T-helper 22 cell (primary cell): ENCODE measurements at regions not wholly inside any gene's neighbourhood (a gene's known extent, or its start where the extent isn't known, plus 50 kb on each side); places are given as distances from the start of the nearest gene placed in this dataset.
"Not testable (repeated sequence)": the region's sequence is repeated elsewhere in the genome, so short reads cannot be mapped to it uniquely, and the experiment has no call there.

Experiments used
- DNase-seq: peaks from one replicate; pipeline ENCODE4 v3.0.0-alpha.2; 2020; ENCODE audit warnings: low read depth

DNA sequence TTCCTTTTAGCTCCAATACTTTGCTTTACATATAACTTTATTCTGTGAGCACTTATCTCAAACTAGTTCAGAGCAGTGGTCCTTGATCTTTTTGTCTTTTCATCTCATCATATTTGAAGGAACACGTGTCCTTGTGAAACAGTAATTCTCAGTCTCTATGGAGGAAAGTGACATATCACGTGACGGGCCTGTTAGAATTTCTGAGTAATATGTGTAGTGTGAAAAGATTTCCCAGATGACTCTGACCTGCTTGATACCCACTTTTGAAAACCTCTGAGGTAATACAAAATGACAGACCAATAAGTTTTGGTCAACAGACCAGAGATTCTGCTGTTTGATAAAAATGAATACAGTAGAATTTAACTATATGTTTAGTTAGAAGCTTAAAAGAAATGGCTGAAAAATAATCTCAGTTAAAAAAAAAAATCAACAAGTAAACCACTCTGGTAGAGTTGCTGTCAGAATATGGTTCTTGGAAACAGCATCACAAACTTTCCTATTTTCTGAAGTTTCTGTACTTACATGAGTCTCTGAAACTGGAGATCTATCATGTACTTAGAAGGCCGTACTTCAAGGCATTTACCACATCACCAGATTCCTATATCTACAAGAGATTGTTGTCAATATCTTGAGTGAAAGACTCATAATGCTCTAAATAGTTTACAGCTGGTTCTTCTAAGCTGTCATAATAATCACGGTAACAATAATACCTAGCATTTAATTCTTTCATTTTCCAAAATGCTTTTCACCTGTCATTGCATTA, 590.2 kb upstream of the TBL1XR1 start:
- DNase-seq: no peak

DNA sequence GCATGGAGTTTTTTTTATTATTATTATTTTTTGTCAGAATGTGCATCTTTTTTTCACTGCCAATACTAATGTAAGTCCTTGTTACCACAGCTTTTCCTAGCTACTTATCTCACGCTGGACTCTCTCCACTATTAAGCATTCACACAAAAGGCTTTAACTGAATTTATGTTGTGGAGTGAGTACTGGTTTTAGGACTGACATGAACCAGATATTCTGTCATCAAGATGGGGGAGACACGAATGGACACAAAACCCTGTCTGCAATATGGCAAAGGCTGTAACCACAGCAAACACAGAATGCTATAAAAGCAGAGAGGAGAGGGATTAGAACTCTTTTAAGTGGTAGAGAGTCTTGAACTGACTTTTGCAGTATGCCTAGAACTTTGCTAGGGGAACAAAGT, 592.2 kb upstream of the TBL1XR1 start:
- DNase-seq: no peak

DNA sequence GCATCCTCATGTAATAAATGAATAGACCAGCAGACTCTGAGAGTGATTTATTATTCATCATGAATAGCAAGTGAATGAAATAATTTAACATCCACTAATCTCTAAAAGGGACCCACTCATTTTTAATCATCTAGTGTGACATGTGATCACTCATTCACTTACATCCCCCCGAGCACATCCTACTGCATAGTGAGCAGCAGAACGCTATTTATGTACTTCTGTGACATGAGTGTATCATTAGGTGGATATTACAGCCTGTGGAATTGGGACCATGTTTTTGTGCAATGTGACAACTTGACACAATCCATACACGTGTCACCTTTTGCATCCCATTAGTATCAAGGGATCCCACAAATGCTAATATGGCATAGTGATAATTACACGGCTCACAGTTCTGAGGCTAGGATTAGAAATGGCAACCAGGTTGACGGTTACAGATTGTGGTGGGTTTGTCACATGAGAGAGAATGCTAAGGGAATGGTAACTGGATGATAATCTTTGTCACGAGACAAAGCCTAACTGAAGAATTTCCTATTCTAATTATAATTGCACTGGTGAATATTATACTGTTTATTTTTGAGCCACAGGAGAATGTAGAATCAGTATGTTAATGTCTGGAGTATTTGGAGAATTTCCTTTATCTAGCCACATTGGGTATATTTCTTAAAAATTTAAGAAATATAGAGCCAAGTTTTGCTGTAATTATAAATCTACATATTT, 595.2 kb upstream of the TBL1XR1 start:
- DNase-seq: no peak

DNA sequence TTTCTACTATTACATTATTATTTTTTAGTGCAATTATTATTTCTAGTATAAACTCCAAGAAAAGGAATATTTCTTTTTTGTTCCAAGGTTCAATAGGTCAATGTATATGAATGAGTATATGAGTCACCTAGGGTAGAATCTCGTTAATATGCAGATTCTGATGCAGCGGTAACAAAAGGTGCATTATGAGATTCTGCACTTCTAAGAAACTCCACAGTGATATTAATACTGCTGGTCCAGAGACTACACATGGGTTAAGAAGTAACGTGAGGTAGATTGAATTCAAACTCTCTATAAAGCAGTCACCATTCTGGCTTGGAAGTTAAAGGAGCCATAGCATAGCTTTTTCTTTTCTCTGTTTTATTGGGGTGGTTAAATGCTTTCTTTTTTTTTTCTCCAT, 596.2 kb upstream of the TBL1XR1 start:
- DNase-seq: no peak

DNA sequence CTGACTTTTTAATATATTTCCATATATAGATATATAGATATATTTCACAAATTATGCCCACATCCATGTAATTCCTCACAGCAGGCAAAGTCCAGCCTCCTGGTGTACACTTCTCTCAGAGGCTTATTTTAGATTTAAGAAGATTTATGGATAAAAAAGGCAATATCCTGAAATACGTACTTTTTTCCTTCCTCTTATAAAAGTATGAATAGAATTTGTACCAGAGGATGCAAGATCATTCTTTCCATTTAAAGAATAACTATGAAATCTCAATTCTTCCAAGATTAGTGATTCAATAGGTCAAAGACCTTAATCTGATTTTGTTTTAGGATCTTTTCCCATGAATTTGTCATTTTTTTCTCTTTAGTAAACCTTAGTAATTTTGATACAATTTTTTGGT, 597.9 kb upstream of the TBL1XR1 start:
- DNase-seq: no peak

DNA sequence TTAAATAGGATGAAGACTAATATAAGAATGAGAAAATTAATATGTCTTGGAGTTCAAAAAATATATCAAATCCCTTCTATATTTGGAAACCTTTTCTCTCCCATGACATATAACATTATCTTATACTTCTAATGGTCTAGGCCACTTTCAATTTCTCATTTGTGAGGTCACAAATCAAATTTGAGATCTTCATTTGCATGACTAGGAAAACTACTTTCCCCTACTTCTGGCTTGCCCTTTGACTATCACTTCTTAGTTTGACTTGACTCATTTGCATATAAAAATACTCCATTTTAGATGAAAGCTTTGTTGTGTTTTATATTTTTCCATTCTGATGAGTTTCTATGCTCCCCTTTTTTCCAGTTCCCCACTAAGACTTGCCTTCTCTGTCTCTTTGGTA, 598.6 kb upstream of the TBL1XR1 start:
- DNase-seq: no peak

DNA sequence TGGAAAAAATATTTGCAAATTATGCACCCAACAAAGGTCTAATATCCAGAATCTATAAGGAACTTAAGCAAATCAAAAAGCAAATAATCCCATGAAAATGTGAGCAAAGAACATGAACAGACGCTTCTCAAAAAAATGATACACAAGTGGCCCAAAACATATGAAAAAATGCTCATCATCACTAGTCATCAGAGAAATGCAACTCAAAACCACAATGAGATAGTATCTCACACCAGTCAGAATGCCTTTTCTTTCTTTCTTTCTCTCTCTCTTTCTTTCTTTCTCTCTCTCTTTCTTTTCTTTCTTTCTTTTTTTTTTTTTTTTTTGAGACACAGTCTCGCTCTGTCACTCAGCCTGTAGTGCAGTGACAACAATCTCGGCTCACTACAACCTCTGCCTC, 602.9 kb upstream of the TBL1XR1 start:
- DNase-seq: not testable (repeated sequence)

DNA sequence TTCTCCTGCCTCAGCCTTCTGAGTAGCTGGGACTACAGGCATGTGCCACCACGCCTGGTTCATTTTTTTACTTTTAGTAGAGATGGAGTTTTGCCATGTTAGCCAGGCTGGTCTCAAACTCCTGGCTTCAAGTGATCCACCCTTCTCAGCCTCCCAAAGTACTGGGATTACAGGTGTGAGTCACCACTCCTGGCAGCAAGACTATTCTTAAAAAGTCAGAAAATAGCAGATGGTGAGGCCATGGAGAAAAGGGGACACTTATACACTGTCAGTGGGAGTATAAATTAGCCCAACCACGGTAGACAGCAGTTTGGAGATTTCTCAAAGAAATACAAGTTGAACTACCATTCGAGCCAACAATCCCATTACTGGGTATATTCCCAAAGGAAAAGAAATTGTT, 603.3 kb upstream of the TBL1XR1 start:
- no peak for DNase-seq

DNA sequence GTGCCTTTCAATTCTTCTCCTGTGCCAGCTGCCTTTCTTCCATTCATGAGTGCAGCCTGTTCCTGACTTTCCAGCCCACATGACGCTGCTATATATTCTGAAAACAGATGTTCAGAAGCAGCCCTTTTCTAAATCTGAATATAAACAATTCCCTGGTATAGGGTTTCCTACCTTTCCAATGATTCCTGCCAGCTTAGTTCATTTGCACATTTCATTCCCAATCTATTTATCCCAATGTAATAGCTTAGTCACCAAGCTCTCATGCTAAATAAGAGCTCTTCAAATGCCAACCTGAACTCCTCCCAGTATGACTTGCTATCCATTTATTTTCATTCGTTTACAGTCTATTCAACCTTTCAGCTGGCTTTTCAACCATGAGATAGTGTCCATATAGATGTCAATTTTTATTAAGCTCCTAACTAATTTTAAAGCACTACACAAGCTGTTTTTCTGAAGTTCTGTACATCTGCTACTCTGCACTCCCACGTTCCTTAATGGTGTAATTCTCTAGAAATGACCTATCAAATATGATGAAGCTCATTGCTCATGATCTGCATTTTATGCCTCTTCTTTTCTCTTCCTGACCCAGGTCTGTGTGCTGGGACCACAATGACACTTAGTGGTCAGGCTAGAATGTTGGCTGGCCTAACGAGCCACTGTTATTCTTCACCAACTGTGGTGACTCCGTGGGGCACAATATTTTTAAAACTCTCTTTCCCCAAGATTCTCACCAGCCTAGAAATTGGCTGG, 605.0 kb upstream of the TBL1XR1 start:
- no peak for DNase-seq

DNA sequence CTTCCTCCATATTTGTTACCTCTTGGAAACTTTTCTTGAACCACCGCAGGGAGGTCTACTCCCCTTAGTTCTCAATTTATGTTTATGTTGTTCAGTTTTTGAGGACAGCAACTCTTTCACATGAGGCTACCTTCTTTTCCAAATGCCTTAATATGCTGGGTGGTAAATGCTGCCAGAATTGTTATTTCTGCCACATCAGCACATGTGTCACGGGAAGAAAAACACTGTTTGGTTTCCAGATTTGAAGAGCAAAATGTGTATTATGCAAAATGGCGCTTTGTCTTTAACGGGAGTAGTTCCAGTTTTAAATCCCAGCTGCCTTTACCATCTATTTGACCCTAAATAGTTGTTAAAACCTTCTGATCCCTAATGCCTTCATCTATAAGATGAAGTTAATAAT, 606.2 kb upstream of the TBL1XR1 start:
- no peak for DNase-seq

DNA sequence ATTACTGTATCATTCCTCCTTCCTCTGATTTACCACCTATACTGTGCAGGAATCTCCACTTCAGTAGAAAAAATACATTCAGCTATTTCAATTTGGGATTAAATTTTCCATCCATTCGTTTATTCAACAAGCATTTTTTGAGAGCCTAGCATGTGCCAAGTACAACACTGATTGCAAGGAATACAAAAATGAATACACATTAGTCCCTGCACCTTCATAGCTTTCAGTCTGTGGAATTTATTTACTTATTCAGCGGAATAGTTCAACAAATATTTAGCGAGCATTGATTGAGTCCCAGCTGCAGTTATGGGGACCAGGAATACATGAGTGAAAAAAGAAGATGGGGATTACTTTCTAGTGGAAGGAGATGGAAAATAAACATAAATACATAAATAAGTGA, 606.8 kb upstream of the TBL1XR1 start:
- DNase-seq: no peak

DNA sequence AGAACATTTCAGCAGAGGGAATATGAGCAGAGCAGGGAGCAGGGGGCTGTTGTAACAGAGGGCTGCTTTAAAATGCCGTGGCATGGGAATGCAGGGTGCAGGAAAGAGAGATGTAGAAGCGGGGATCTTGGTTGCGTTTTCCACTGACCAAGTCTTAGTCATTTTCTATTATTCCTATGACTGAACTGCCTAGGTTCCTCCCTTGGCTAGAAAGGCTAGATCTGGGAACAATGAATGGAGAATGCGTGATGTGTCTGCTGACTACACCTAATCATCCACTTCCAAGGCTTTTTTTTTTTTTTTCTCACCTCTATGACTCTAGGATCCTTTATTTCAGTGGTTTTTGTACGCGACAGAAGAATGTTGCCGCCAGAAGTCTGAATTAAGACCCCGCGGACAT, 607.4 kb upstream of the TBL1XR1 start:
- DNase-seq: no peak

DNA sequence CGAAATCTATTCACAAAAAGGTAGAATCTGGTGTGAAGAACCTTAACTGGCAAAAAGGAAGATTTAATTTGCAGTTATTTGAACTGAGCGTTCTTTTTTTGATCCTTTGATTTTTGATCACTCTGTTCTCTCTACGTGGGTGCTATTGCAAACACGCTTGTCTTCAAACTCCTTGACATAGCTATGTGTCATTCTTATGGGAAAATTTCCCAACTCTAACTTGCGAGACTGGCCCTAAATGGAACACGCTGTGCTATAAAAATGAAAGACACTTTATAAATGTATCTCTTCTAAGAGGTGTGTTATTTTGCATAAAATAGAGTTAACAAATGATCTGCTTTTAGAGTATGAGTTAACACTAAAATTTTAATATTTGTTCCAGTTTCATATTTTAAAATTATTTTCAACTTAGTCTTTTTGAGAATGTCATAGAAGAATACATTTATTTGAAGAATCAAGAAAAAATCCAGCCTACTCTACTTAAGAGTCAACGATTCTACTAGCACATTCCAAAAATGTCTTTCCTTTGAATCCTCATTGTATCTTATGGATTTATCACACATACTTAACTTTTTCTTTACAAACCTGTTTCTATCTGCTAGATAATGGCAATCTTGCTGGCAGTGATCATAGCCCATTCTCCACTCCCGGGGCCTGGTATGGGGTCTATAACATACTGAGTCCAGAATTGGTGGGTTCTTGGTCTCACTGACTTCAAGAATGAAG, 610.0 kb upstream of the TBL1XR1 start:
- no peak for DNase-seq

DNA sequence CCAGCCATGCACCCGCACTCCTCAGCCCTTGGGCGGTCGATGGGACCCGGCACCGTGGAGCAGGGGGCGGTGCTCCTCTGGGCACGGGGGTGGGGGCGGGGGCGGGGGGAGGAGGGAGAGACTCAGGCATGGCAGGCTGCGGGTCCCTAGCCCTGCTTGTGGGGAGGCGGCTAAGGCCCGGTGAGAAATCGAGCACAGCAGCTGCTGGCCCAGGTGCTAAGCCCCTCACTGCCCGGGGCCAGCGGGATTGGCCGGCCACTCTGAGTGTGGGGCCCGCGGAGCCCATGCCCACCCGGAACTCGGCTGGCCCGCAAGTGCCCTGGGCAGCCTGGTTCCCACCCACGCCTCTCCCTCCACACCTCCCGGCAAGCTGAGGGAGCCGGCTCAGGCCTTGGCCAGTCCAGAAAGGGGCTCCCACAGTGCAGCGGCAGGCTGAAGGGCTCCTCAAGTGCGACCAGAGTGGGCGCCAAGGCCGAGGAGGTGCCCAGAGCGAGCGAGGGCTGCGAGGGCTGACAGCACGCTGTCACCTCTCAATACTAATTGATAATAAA, 611.7 kb upstream of the TBL1XR1 start:
- not testable (repeated sequence) for DNase-seq

DNA sequence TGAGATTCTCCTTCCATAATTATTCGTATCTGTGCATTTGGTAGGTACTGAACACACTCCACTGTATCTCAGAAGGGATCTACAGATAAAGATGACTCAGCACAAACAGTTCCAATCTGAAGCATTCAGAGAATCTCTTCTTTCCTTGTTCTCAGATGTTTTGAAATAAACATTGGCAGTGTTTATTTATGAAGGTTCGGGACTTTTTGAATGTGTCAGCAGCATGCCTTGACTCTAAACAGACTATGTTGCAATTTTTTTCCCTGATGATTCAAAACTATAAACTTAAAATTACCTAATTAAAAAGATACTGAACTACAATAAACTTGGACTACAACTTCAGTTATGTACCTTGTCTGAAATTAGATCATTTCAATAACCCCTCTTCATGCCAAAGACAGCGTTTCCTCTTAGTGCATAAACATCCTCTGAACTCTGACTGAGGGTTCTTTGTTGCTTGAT, 612.9 kb upstream of the TBL1XR1 start:
- DNase-seq: no peak

DNA sequence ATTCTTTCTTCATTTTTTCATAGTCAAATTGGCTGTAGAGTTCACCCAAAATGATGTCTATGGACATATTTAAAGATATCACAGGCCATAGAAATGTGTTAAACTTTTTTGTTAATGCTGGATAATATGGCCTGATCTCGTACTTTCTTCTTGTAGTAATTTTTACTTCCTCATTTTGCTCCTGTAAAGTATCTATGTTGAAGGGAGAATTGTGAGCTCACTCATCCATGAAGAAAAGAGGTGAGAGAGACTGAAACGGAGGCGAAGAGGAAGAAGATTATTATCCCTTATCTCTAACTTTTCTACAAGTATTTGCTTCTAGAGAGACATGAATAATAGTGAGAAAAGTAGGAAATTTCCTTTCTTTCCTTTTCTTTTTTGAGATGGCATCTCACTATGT, 613.8 kb upstream of the TBL1XR1 start:
- no peak for DNase-seq

DNA sequence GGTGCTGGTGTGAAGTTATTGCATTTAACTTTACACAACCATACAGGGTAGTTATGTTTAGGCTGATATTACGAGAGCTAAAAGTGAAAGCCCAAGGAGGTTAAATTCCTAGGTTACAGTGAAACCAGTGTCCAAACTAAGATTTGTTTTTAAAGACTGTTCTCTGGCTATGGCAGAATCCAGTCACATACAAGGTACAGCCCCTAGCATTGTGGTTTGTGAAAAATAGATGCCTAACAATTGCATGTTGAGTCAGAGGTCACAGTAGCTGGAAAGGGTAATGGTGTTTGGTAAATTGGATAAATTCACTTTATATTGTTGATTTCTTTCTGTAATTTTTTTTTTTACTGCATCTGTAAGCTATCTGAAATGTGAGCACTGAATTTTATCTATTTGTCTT, 614.6 kb upstream of the TBL1XR1 start:
- DNase-seq: no peak

DNA sequence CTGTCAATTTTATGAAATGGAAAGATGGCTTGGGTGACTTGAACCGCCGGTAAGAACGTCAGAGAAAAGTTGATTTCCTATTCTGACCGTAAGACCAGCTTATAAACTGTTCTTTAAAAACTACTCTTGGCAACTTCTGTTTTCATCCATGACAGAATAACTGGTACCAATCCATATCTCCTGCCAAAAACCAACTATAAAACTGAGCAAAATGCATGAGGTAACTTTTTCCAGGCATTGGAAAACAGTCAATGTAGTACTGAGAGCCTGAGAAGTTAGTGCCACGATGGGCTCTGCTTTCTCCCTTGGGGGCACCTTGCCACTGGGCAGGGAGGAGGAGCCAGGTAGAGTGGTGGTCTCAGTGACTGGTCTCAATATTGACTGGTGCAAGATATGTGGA, 615.2 kb upstream of the TBL1XR1 start:
- DNase-seq: no peak

DNA sequence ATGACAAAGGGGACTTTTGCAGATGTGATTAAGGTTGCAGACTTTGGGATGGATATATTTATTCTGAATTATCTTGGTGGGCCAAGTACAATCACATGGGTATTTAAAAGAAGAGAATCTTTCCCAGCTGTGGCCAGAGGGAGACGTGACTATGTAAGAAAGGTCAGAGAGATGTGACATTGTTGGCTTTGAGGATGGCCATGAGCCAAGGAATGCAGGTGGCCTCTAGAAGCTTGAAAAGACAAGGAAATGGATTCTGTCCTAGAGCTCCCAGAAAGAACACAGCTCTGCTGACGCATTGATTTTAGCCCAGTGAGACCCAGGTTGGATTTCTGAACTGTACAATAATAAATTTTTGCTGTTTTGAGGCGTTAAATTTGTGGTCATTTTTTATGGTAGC, 616.0 kb upstream of the TBL1XR1 start:
- DNase-seq: no peak

DNA sequence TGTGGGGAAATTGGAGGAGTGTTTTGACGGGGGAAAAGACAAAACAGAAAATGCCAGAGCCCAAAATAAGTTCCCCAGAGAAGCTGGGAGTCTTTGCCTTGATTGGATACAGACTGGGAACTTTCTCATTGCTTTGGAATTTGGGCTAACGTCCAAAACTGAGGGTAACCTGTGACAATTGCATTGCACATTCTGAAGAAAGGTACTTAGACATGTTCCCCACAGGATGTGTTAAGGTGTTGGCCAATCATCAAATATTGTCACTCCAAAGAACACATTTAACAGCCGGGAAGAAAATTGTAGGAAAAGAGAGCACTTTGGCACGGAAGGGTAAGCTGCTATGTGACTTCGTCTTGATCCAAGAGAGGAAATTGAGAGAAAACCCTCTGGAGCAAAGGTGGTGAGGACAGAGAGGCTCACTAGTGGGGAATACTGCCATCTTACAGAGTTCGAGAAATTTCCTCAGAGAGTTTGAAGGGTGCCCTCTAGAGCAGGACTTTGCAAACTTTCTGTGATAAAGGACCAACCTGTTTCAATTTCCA, 619.5 kb upstream of the TBL1XR1 start:
- no peak for DNase-seq

DNA sequence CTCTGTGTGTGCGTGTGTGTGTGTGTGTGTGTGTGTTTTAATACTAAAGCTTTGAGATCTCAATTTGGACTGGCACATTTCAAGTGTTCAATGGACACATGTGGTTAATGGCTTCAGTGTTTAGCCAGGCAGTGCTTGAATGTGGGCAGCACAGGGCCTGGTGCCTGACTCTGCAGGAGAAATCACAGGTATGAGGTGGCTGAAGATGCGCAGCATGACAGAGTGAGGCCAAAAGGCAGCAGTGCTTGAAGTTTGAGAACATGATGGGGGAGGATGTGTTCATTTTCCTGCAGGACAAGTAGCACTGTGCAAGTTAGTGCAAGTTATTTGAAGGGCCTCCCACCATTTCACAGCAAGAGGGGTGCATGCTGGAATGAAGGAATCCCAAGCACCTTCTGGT, 620.5 kb upstream of the TBL1XR1 start:
- DNase-seq: no peak
